Panc1 (cell line): ENCODE measurements at regions not wholly inside any gene's neighbourhood (a gene's known extent, or its start where the extent isn't known, plus 50 kb on each side); places are given as distances from the start of the nearest gene placed in this dataset.

Source experiments
- ATAC-seq: fragments of 200-7000 bp; cut with Tn5 transposase; 2 replicates; pipeline ENCODE4 v1.9.1; 2020; ENCODE audit warnings: mild to moderate bottlenecking, moderate library complexity
- BruUV-seq: library from RNA; stranded (reverse); fragments of 400-500 nt; replicated peaks from 2 replicates; lab custom pipeline; 2021; lab: Mats Ljungman, UMichigan
- CTCF ChIA-PET: fragments of 300-600 bp; sonication (Branson Sonifier 250); formaldehyde crosslinking; loops from one replicate; lab custom pipeline; 2022; ENCODE audit warnings: antibody characterized with exemption; lab: Charles Lee
- POLR2A ChIA-PET: fragments of 300-600 bp; sonication (Branson Sonifier 250); formaldehyde crosslinking; loops from one replicate; lab custom pipeline; 2022; ENCODE audit warnings: antibody characterized with exemption; lab: Charles Lee
- DNase-seq: peaks from one replicate; pipeline ENCODE4 v3.0.0-alpha.2; 2010; ENCODE audit warnings: low read depth, low spot score
- H3K27ac ChIP-seq: 2 replicates; pipeline ENCODE4 v1.5.1; 2011; ENCODE audit warnings: mild to moderate bottlenecking, low read length, inconsistent platforms
- H3K27me3 ChIP-seq: fragments of 200-500 bp; sonication (Bioruptor generic); 2 replicates; pipeline ENCODE4 v1.6.0; 2014; ENCODE audit warnings: low read length, inconsistent platforms; ENCODE audit not compliant: control insufficient read depth, insufficient read depth
- H3K36me3 ChIP-seq: fragments of 200-500 bp; sonication (Bioruptor generic); 2 replicates; pipeline ENCODE4 v1.5.1; 2014; ENCODE audit warnings: inconsistent platforms, mild to moderate bottlenecking, low read length, moderate library complexity; ENCODE audit not compliant: control insufficient read depth, insufficient read depth
- H3K4me1 ChIP-seq: 2 replicates; pipeline ENCODE4 v1.5.1; 2011; ENCODE audit warnings: inconsistent platforms, mild to moderate bottlenecking, low read length, moderate library complexity; ENCODE audit not compliant: control insufficient read depth, insufficient read depth
- H3K4me3 ChIP-seq, 2 experiments: 2 replicates each; pipeline ENCODE4 v1.5.1; 2011 to 2012; ENCODE audit warnings: low read depth in 2 of 2, low read length in 2 of 2, mild to moderate bottlenecking in 2 of 2, inconsistent platforms in 1 of 2, moderate library complexity in 1 of 2
- H3K9me3 ChIP-seq: fragments of 200-500 bp; sonication (Bioruptor generic); 2 replicates; pipeline ENCODE4 v1.5.1; 2014; ENCODE audit warnings: low read depth, mild to moderate bottlenecking, inconsistent platforms, low read length, moderate library complexity; ENCODE audit not compliant: control insufficient read depth, insufficient read depth
- CTCF ChIP-seq: fragments of 450-650 bp; IDR thresholded peaks from 2 replicates; pipeline ENCODE4 v1.5.1; 2017; ENCODE audit warnings: mild to moderate bottlenecking
- POLR2AphosphoS5 ChIP-seq: IDR thresholded peaks from 2 replicates; pipeline ENCODE4 v1.6.1; 2012; ENCODE audit warnings: mild to moderate bottlenecking, low read depth, low read length, moderate library complexity
- REST ChIP-seq, 2 experiments: IDR thresholded peaks; 2 replicates each; pipeline ENCODE4 v1.6.1; 2011 to 2012; ENCODE audit warnings: low read depth in 2 of 2, control low read depth in 1 of 2, low read length in 1 of 2, mild to moderate bottlenecking in 1 of 2, moderate library complexity in 1 of 2; ENCODE audit not compliant: insufficient read depth in 1 of 2
- SIN3A ChIP-seq: IDR thresholded peaks from 2 replicates; pipeline ENCODE4 v1.6.1; 2012; ENCODE audit warnings: low read depth, mild to moderate bottlenecking, low read length, moderate library complexity, borderline replicate concordance; ENCODE audit not compliant: insufficient read depth
- TCF7L2 ChIP-seq: IDR thresholded peaks from 2 replicates; pipeline ENCODE4 v1.6.1; 2011; ENCODE audit warnings: mild to moderate bottlenecking, low read depth, low read length, inconsistent platforms
- in situ Hi-C: cut with HindIII; loops from 2 replicates; pipeline ENCODE4 v1.10.0; 2016; ENCODE audit warnings: low sequenced_read_pairs, low pct_unique_long_range_greater_than_20kb
- intact Hi-C: fragments of 100-400 bp; cut with micrococcal nuclease; formaldehyde crosslinking; loops from one replicate; pipeline ENCODE4 v1.10.0; 2022; ENCODE audit not compliant: unreplicated experiment

- H3K9me3 ChIP-seq: no peaks in the 10 kb centered on the region
- ATAC-seq (no peak), DNase-seq (no peak)
- no peak overlapping the region for H3K27ac ChIP-seq
- H3K4me1 ChIP-seq: no peaks in the 10 kb centered on the region
- intact Hi-C loops: no loop called here
- in situ Hi-C loops: no loop called here
- no peak overlapping the region for H3K4me3 ChIP-seq
- TF ChIP-seq CTCF (no peak), POLR2AphosphoS5 (no peak), REST (IDR thresholded peaks at IDR 0.05; ENCODE audit: insufficient read depth in 1 of 2, low read depth in 2 of 2, low read length in 1 of 2) (no peak), TCF7L2 (no peak), SIN3A (no peak)
- no TSS peak for BruUV-seq
- no peaks in the 10 kb centered on the region for H3K36me3 ChIP-seq
- POLR2A ChIA-PET: no interaction called here
- no peaks in the 10 kb centered on the region for H3K27me3 ChIP-seq
- CTCF ChIA-PET: no interaction called here
Observed at GRCh38 chr3:94961423-94962100, 898.7 kb downstream of the NSUN3 start.

- H3K4me1 ChIP-seq: no peaks in the 10 kb centered on the region
- no peaks in the 10 kb centered on the region for H3K27me3 ChIP-seq
- DNase-seq (no peak), ATAC-seq (no peak)
- H3K36me3 ChIP-seq: no peaks in the 10 kb centered on the region
- no peak for TF ChIP-seq SIN3A
- no peak for TF ChIP-seq REST (IDR thresholded peaks at IDR 0.05; ENCODE audit: insufficient read depth in 1 of 2, low read depth in 2 of 2, low read length in 1 of 2)
- TF ChIP-seq POLR2AphosphoS5: no peak
- no peak for TF ChIP-seq TCF7L2
- no peak for TF ChIP-seq CTCF
- H3K4me3 ChIP-seq: no peak overlapping the region
- intact Hi-C loops (no loop called here), in situ Hi-C loops (no loop called here)
- no peak overlapping the region for H3K27ac ChIP-seq
- no TSS peak for BruUV-seq
- CTCF ChIA-PET: no interaction called here
- no peaks in the 10 kb centered on the region for H3K9me3 ChIP-seq
- POLR2A ChIA-PET: no interaction called here
Observed at GRCh38 chr3:94965867-94966475, 903.1 kb downstream of the NSUN3 start.
